ENCODE measurements at regions not wholly inside any gene's neighbourhood (a gene's known extent, or its start where the extent isn't known, plus 50 kb on each side); places are given as distances from the start of the nearest gene placed in this dataset.

DNA sequence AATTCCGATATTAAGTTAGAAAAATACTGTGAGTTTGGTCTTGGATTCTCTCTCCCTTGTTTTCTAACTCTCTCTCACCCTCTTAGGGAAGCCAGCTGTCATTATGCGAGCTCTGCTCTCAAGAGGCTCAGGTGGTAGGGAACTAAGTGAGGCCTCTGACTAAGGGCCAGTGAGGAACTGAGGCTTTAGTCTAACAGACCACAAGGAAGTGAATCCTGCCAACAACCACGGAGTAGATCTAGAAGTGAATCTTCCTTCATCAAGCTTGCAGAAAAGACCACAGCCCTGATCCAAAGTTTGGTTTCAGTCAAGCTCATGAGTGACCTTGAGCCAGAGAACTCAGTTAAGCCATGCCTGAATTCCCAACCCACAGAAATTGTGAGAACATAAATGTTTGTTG, 180.1 kb upstream of the PRMT6 start:
- TF ChIP-seq, protein P1, sequence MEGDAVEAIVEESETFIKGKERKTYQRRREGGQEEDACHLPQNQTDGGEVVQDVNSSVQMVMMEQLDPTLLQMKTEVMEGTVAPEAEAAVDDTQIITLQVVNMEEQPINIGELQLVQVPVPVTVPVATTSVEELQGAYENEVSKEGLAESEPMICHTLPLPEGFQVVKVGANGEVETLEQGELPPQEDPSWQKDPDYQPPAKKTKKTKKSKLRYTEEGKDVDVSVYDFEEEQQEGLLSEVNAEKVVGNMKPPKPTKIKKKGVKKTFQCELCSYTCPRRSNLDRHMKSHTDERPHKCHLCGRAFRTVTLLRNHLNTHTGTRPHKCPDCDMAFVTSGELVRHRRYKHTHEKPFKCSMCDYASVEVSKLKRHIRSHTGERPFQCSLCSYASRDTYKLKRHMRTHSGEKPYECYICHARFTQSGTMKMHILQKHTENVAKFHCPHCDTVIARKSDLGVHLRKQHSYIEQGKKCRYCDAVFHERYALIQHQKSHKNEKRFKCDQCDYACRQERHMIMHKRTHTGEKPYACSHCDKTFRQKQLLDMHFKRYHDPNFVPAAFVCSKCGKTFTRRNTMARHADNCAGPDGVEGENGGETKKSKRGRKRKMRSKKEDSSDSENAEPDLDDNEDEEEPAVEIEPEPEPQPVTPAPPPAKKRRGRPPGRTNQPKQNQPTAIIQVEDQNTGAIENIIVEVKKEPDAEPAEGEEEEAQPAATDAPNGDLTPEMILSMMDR (IDR thresholded peaks at IDR 0.05), result no peak
- no peak for TF ChIP-seq ZFX (IDR thresholded peaks at IDR 0.05; ENCODE audit: borderline replicate concordance)
